Cardiac muscle cell (in vitro differentiated cells and primary cell): ENCODE measurements at regions not wholly inside any gene's neighbourhood (a gene's known extent, or its start where the extent isn't known, plus 50 kb on each side); places are given as distances from the start of the nearest gene placed in this dataset.
"Not testable (repeated sequence)": the region's sequence is repeated elsewhere in the genome, so short reads cannot be mapped to it uniquely, and the experiment has no call there.

Source experiments
- DNase-seq, 2 donors: peaks; one replicate each; pipeline versions ENCODE4 v3.0.0 to v3.0.0-alpha.2; 2010 to 2017; ENCODE audit warnings: low read depth in 1 of 2, low spot score in 1 of 2
- H3K27ac ChIP-seq: fragments of 200-600 bp; sonication (generic); 2 replicates; pipeline ENCODE4 v1.5.1; 2016
- H3K27me3 ChIP-seq: fragments of 200-600 bp; sonication (generic); 2 replicates; pipeline ENCODE4 v1.6.0; 2016; ENCODE audit warnings: control low read depth
- H3K36me3 ChIP-seq: fragments of 200-600 bp; sonication (generic); 2 replicates; pipeline ENCODE4 v1.5.1; 2016; ENCODE audit warnings: control low read depth
- H3K4me1 ChIP-seq: fragments of 200-600 bp; sonication (generic); 2 replicates; pipeline ENCODE4 v1.8.1; 2017; ENCODE audit warnings: low read depth, mild to moderate bottlenecking, mixed run types
- H3K4me3 ChIP-seq: fragments of 200-600 bp; sonication (generic); 2 replicates; pipeline ENCODE4 v1.5.1; 2016; ENCODE audit warnings: mild to moderate bottlenecking
- H3K9me3 ChIP-seq: fragments of 200-600 bp; sonication (generic); 2 replicates; pipeline ENCODE4 v1.5.1; 2017; ENCODE audit warnings: low read depth, mild to moderate bottlenecking, control low read depth
- TF ChIP-seq, protein P1 (sequence below): IDR thresholded peaks from 2 replicates; pipeline ENCODE4 v1.5.1; 2012; ENCODE audit warnings: low read depth, mild to moderate bottlenecking, low read length

DNA sequence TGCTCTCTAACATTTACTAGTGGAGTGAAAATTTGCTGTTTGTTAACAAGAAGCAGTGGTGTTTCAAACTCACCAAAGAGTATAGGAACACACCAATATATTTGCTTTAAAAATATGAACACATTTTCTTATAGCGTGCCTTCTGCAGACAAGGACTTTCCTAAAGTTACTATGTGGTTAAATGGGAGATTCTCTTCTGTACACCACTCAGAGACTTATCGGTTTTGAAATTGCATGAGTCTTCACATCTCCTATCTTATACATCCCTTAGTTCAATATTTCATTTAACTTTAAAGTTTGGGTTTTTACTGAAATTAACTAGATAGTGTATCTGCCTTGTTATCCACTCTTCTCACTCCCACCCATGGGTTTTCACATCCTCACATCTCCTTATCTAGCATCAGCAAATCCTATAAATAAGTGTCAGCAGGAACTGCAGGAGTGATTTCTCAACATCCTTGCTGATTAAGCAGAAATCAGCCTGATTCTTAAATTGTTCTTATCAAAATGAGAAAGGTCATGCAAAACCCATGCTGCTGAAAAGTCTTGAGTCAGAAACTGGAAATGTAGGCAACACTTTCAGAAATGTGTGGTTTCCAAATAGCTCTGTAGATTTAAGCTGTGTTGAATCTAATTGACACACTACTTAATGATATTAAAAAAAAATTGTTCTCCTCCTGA is 1075.6 kb upstream of the GJE1 start:
- H3K27ac ChIP-seq = no peak overlapping the region
- no peaks in the 10 kb centered on the region for H3K27me3 ChIP-seq
- H3K9me3 ChIP-seq = no peaks in the 10 kb centered on the region
- no peaks in the 10 kb centered on the region for H3K36me3 ChIP-seq
- DNase-seq = peak in 1 of 2 donors; percentile 76
- TF ChIP-seq, protein P1, sequence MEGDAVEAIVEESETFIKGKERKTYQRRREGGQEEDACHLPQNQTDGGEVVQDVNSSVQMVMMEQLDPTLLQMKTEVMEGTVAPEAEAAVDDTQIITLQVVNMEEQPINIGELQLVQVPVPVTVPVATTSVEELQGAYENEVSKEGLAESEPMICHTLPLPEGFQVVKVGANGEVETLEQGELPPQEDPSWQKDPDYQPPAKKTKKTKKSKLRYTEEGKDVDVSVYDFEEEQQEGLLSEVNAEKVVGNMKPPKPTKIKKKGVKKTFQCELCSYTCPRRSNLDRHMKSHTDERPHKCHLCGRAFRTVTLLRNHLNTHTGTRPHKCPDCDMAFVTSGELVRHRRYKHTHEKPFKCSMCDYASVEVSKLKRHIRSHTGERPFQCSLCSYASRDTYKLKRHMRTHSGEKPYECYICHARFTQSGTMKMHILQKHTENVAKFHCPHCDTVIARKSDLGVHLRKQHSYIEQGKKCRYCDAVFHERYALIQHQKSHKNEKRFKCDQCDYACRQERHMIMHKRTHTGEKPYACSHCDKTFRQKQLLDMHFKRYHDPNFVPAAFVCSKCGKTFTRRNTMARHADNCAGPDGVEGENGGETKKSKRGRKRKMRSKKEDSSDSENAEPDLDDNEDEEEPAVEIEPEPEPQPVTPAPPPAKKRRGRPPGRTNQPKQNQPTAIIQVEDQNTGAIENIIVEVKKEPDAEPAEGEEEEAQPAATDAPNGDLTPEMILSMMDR = no peak
- H3K4me3 ChIP-seq = no peak overlapping the region
- H3K4me1 ChIP-seq = no peaks in the 10 kb centered on the region

DNA sequence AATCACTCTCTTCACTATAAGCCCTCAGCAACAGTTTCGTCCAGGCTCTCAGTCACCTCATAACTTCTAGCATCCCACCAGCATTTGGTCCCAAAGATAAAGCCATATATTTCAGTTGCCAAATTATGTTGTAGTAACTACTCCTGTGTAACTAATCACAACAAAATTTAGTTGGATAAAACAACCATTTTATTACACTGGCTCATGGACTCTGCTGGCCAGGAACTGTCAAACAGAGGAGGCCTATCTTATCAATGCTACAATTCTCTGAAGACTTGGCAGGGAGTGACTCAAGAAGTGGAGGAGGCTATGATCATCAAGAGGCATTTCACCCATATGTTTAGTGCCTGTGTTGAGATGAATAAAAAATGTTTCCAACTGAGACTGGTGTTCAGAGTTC is 1082.3 kb upstream of the GJE1 start:
- TF ChIP-seq, protein P1 = no peak
- H3K4me1 ChIP-seq = peaks cover 16% of the 10 kb centered on the region
- DNase-seq = peak in 1 of 2 donors; percentile 82

DNA sequence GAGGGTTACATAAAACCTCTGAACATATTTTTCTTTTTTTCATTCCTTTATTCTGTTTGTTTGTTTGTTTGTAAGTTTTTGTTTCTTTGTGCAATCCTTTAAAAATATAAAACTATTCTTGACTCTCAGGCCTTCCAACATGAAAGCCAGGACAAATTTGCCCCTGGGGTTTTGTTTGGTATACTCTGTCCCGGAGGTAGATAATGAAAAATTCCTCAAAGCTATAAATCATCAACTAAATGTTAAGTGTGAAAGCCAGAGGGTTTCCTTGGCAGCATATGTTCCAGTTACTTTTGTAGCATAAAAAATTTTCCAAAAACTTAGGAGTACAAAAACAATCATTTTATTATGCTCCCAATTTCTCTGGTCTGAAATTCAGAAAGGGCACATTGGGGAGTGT is 1084.3 kb upstream of the GJE1 start:
- no peaks in the 10 kb centered on the region for H3K36me3 ChIP-seq
- peaks cover 3% of the 10 kb centered on the region for H3K9me3 ChIP-seq
- DNase-seq = no peak
- TF ChIP-seq, protein P1 = no peak
- H3K4me3 ChIP-seq = no peak overlapping the region
- H3K27me3 ChIP-seq = no peaks in the 10 kb centered on the region
- peaks cover 16% of the 10 kb centered on the region for H3K4me1 ChIP-seq
- H3K27ac ChIP-seq = no peak overlapping the region

More for the DNA sequence above, 1082.3 kb upstream of the GJE1 start:
- Histone ChIP-seq H3K27me3 (no peaks in the 10 kb centered on the region), H3K27ac (peak overlapping the region; percentile 38), H3K4me3 (no peak overlapping the region), H3K36me3 (no peaks in the 10 kb centered on the region), H3K9me3 (peaks cover 3% of the 10 kb centered on the region)

DNA sequence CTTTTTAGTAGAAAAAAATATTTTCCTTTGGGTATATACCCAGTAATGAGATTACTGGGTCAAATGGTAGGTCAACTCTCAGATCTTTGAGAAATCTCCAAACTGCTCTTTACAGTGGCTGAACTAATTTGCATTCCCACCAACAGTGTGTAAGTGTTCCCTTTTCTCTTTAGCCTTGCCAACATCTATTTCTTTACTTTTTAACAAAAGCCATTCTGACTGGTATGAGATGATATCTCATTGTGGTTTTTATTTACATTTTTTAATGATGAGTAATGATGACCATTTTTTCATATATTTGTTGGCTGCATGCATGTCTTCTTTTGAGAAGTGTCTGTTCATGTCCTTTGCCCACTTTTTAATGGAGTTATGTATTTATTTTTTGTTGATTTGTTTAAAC is 1086.2 kb upstream of the GJE1 start:
- DNase-seq = peak in 1 of 2 donors; percentile 27
- not testable (repeated sequence) for H3K36me3 ChIP-seq

DNA sequence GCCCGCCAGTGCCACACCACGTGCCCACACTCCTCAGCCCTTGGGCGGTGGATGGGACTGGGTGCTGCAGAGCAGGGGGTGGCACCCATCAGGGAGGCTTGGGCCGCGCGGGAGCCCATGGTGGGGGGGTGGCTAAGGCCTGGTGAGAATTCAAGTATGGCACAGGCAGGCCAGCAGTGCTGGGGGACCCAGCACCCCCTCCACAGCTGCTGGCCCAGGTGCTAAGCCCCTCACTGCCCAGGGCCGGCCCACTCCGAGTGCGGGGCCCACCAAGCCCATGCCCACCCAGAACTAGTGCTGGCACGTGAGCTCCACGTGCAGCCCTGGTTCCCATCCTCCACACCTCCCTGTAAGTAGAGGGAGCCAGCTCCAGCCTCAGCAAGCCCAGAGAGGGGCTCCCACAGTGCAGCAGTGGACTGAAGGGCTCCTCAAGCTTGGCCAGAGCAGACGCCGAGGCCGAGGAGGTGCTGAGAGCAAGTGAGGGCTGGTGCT is 1091.1 kb upstream of the GJE1 start:
- H3K9me3 ChIP-seq = no peaks in the 10 kb centered on the region
- no peak overlapping the region for H3K27ac ChIP-seq
- DNase-seq = no peak
- H3K4me1 ChIP-seq = no peaks in the 10 kb centered on the region
- no peak overlapping the region for H3K4me3 ChIP-seq
- H3K27me3 ChIP-seq = no peaks in the 10 kb centered on the region
- H3K36me3 ChIP-seq = no peaks in the 10 kb centered on the region
- TF ChIP-seq, protein P1 = no peak

More for the DNA sequence above, 1086.2 kb upstream of the GJE1 start:
- H3K27me3 ChIP-seq, H3K9me3 ChIP-seq, H3K4me3 ChIP-seq, H3K27ac ChIP-seq: not testable (repeated sequence)
- H3K4me1 ChIP-seq = peaks cover 16% of the 10 kb centered on the region

DNA sequence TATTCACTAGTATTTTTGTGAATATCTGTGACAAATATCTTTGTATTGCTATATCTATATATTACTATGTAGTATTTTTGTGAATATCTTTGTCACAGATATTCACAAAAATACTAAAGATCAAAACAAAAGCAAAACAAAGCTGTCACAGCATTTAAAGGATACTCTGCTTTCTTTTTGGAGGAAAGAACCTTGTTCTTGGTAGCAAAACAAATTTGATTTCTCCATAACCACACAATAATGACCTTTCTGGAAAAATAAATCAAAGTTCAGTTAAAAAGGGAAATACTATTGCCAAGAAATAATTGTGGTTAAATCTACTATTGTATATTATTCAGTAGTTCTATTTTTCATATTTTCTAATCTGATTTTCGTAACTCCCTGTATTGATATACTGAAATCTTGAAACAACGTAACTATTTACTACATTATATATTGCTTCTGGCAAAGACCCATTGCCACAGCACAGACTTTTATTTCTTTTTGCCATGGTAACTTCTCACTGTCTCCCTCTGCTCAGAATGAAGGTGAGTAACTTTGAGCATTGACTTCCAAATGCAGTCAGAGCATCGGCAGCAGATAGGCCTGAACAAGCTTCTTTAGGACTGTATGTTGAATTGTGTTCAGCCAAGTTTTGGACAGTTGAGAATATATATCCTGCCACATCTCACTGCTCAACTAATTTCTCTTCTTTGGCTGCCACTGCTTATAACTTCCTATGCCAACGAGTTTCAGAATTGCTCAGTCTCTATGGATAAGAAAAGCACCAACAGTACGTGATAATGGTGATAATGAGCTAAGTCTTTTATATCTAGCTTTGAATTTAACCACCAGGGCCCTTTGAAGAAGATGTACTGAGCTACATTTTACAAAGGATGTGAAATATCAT is 1097.2 kb upstream of the GJE1 start:
- H3K4me1 ChIP-seq = no peaks in the 10 kb centered on the region
- no peak overlapping the region for H3K4me3 ChIP-seq
- H3K9me3 ChIP-seq = no peaks in the 10 kb centered on the region
- no peak overlapping the region for H3K27ac ChIP-seq
- H3K27me3 ChIP-seq = no peaks in the 10 kb centered on the region
- no peaks in the 10 kb centered on the region for H3K36me3 ChIP-seq
- no peak for DNase-seq
- TF ChIP-seq, protein P1 = no peak
